ENCODE measurements at regions not wholly inside any gene's neighbourhood (a gene's known extent, or its start where the extent isn't known, plus 50 kb on each side); places are given as distances from the start of the nearest gene placed in this dataset.
A peak's percentile ranks its signal among the peaks of the same experiment; 100 is the strongest.

- peaks cover 48% of the 10 kb centered on the region for H3K27me3 ChIP-seq (ENCODE audit: control insufficient read depth, insufficient read depth, low read length)
- no peaks in the 10 kb centered on the region for H4K20me1 ChIP-seq (ENCODE audit: control insufficient read depth, extremely low read depth, insufficient read depth, low read length)
- no peaks in the 10 kb centered on the region for H3K9me3 ChIP-seq (ENCODE audit: control insufficient read depth, insufficient read depth, low read depth, low read length)
- no peaks in the 10 kb centered on the region for H3K36me3 ChIP-seq (ENCODE audit: control insufficient read depth, insufficient read depth, low read length)
- no peak overlapping the region for H3K4me2 ChIP-seq (ENCODE audit: extremely low read depth, insufficient read depth, low read length)
- H3K9ac ChIP-seq (ENCODE audit: insufficient read depth, low read length), result no peak overlapping the region
- H3K79me2 ChIP-seq (ENCODE audit: control insufficient read depth, insufficient read depth, low read length), result no peaks in the 10 kb centered on the region
- no peak overlapping the region for H3K4me3 ChIP-seq (replicated peaks in 1 of 4; ENCODE audit: control extremely low read depth in 1 of 4, insufficient read depth in 1 of 4, low read depth in 3 of 4, low read length in 4 of 4)
- no peak for TF ChIP-seq CTCF (conservative IDR thresholded peaks at IDR 0.05 in 1 of 2, IDR thresholded peaks at IDR 0.05 in 1 of 2; ENCODE audit: low read depth in 1 of 2, low read length in 2 of 2)
- peak; percentile 11 for TF ChIP-seq EZH2 (IDR thresholded peaks at IDR 0.05; ENCODE audit: low read length, missing control alignments)
- H3K4me1 ChIP-seq (ENCODE audit: control insufficient read depth, extremely low read depth, insufficient read depth, low read length), result no peaks in the 10 kb centered on the region
- H2AFZ ChIP-seq (ENCODE audit: low read length), result no peak overlapping the region
- DNase-seq (ENCODE audit: low read depth in 2 of 2), result no peak
- no peak overlapping the region for H3K27ac ChIP-seq (ENCODE audit: insufficient read depth, low read length)
These were observed 73.7 kb downstream of the INSIG1 start for GRCh38 chr7:155371331-155371883.

DNA sequence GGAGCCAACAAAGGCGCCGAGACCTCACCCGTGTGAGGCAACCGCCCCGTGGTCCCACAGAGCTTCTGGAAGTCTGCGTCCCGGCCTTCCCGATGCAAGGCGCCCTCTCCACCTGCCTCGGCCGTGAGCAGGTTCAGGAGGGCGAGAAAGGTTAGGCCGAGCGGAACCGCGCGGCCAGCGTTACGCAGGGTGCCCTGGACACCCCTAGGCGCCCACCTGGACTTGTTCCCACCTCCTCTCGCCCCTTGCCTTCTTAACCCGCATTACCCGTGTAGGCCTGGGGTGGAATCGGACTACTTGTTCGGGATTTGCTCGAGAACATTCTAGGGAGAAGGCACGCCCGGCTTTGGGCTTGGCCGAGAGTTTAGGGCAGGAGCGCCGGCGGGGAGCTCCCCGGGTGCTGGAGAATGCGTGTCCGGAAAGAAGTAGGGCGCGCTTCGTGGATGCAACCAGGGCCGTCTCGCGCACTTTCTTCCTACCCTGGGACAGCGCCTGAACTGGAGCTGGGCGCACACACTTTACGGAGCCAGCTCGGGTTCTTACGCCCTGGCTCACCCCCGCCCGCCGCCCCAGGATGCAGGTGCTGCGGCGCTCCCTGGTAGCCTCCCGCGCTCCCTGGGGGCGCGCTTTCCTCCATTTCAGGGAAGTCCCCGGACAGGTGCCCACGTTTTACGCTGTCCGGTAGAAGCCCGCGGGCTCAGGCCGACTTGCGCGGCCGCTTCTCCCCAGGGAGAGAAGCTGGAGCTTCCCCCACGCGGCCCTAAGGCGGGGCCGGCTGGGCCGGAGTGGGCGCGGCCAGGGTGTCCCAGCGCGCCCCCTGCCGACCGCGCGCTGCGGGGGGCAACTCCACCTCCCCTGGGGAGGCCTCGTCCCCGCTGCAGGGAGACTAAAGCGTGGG is 74.5 kb downstream of the INSIG1 start:
- no peak overlapping the region for H3K9ac ChIP-seq (ENCODE audit: insufficient read depth, low read length)
- H3K27ac ChIP-seq (ENCODE audit: insufficient read depth, low read length), result no peak overlapping the region
- no peak overlapping the region for H2AFZ ChIP-seq (ENCODE audit: low read length)
- H3K27me3 ChIP-seq (ENCODE audit: control insufficient read depth, insufficient read depth, low read length), result peaks cover 52% of the 10 kb centered on the region
- no peak for DNase-seq (ENCODE audit: low read depth in 2 of 2)
- no peaks in the 10 kb centered on the region for H3K36me3 ChIP-seq (ENCODE audit: control insufficient read depth, insufficient read depth, low read length)
- no peaks in the 10 kb centered on the region for H3K79me2 ChIP-seq (ENCODE audit: control insufficient read depth, insufficient read depth, low read length)
- TF ChIP-seq EZH2 (IDR thresholded peaks at IDR 0.05; ENCODE audit: low read length, missing control alignments), result peak; percentile 60
- TF ChIP-seq CTCF (conservative IDR thresholded peaks at IDR 0.05 in 1 of 2, IDR thresholded peaks at IDR 0.05 in 1 of 2; ENCODE audit: low read depth in 1 of 2, low read length in 2 of 2), result no peak
- no peaks in the 10 kb centered on the region for H4K20me1 ChIP-seq (ENCODE audit: control insufficient read depth, extremely low read depth, insufficient read depth, low read length)
- H3K4me1 ChIP-seq (ENCODE audit: control insufficient read depth, extremely low read depth, insufficient read depth, low read length), result no peaks in the 10 kb centered on the region
- no peak overlapping the region for H3K4me3 ChIP-seq (replicated peaks in 1 of 4; ENCODE audit: control extremely low read depth in 1 of 4, insufficient read depth in 1 of 4, low read depth in 3 of 4, low read length in 4 of 4)
- H3K9me3 ChIP-seq (ENCODE audit: control insufficient read depth, insufficient read depth, low read depth, low read length), result no peaks in the 10 kb centered on the region
- no peak overlapping the region for H3K4me2 ChIP-seq (ENCODE audit: extremely low read depth, insufficient read depth, low read length)

DNA sequence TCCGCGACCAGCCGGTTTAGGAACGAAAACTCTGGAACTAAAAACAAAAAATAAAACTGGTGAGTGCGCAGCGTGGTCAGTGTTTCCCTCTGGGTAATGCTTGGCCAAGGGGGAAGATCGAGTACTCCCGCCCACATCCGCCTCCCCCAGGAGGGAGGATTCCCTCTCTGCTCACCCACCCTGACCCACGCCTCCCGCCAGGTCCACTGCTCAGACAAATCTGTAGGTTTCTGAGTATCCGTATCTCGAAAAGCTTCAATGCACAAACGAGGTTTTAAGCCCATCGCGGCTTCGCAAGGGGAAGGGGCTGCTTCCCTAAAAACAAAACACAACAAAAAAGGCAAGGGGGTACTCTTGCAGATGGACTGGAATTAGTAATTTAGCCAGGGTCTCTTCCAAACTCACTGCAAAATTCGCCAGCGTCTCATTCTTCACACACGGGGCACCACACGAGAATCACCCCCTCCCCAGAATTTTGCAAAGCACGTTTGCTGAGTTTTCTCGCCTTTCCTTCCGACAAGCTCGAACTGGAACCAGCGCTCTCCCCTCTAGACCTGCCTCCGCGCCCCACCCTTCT is 75.2 kb downstream of the INSIG1 start:
- Histone ChIP-seq H2AFZ (ENCODE audit: low read length) (no peak overlapping the region), H3K27ac (ENCODE audit: insufficient read depth, low read length) (no peak overlapping the region), H3K36me3 (ENCODE audit: control insufficient read depth, insufficient read depth, low read length) (no peaks in the 10 kb centered on the region), H3K4me2 (ENCODE audit: extremely low read depth, insufficient read depth, low read length) (no peak overlapping the region), H4K20me1 (ENCODE audit: control insufficient read depth, extremely low read depth, insufficient read depth, low read length) (no peaks in the 10 kb centered on the region), H3K9me3 (ENCODE audit: control insufficient read depth, insufficient read depth, low read depth, low read length) (no peaks in the 10 kb centered on the region), H3K9ac (ENCODE audit: insufficient read depth, low read length) (no peak overlapping the region), H3K4me1 (ENCODE audit: control insufficient read depth, extremely low read depth, insufficient read depth, low read length) (no peaks in the 10 kb centered on the region), H3K79me2 (ENCODE audit: control insufficient read depth, insufficient read depth, low read length) (no peaks in the 10 kb centered on the region), H3K4me3 (replicated peaks in 1 of 4; ENCODE audit: control extremely low read depth in 1 of 4, insufficient read depth in 1 of 4, low read depth in 3 of 4, low read length in 4 of 4) (peak overlapping the region in 1 of 4 experiments; percentile 35), H3K27me3 (ENCODE audit: control insufficient read depth, insufficient read depth, low read length) (peaks cover 60% of the 10 kb centered on the region)
- no peak for TF ChIP-seq EZH2 (IDR thresholded peaks at IDR 0.05; ENCODE audit: low read length, missing control alignments)
- peak in 1 of 2 donors; percentile 9 for TF ChIP-seq CTCF (conservative IDR thresholded peaks at IDR 0.05 in 1 of 2, IDR thresholded peaks at IDR 0.05 in 1 of 2; ENCODE audit: low read depth in 1 of 2, low read length in 2 of 2)
- DNase-seq (ENCODE audit: low read depth in 2 of 2), result no peak

Measured in fibroblast of lung (primary cell).